ENCODE measurements at regions not wholly inside any gene's neighbourhood (a gene's known extent, or its start where the extent isn't known, plus 50 kb on each side); places are given as distances from the start of the nearest gene placed in this dataset.

- TF ChIP-seq ARNTL (CRISPR knock-in tag; IDR thresholded peaks at IDR 0.05; ENCODE audit: borderline replicate concordance, low read depth) (no peak), PPARA (CRISPR knock-in tag; IDR thresholded peaks at IDR 0.05; ENCODE audit: borderline replicate concordance) (no peak), POU6F1 (CRISPR knock-in tag; IDR thresholded peaks at IDR 0.05; ENCODE audit: borderline replicate concordance, low read depth) (no peak), RARB (CRISPR knock-in tag; IDR thresholded peaks at IDR 0.05) (no peak), ESRRG (CRISPR knock-in tag; IDR thresholded peaks at IDR 0.05) (no peak), BACH2 (CRISPR knock-in tag; IDR thresholded peaks at IDR 0.05; ENCODE audit: borderline replicate concordance) (no peak), GLIS3 (CRISPR knock-in tag; IDR thresholded peaks at IDR 0.05) (no peak), ZNF70 (CRISPR knock-in tag; IDR thresholded peaks at IDR 0.05) (no peak)
- no peak for ATAC-seq
Measured at GRCh38 chr12:76702946-76703345, 61.0 kb upstream of the ZDHHC17 start.

- TF ChIP-seq TSHZ2 (CRISPR knock-in tag; IDR thresholded peaks at IDR 0.05), result no peak
- TF ChIP-seq ZNF565 (CRISPR knock-in tag; conservative IDR thresholded peaks at IDR 0.05; ENCODE audit: low read depth), result no peak
- TF ChIP-seq CSDC2 (CRISPR knock-in tag; IDR thresholded peaks at IDR 0.05), result no peak
- no peak for TF ChIP-seq TCF4 (CRISPR knock-in tag; IDR thresholded peaks at IDR 0.05; ENCODE audit: borderline replicate concordance)
- TF ChIP-seq TOX (CRISPR knock-in tag; IDR thresholded peaks at IDR 0.05; ENCODE audit: borderline replicate concordance), result no peak
- no peak for TF ChIP-seq BACH2 (CRISPR knock-in tag; IDR thresholded peaks at IDR 0.05; ENCODE audit: borderline replicate concordance)
- no peak for TF ChIP-seq PATZ1 (CRISPR knock-in tag; IDR thresholded peaks at IDR 0.05; ENCODE audit: borderline replicate concordance)
- TF ChIP-seq CREB5 (CRISPR knock-in tag; IDR thresholded peaks at IDR 0.05; ENCODE audit: low read depth), result no peak
- no peak for TF ChIP-seq CSRNP3 (CRISPR knock-in tag; IDR thresholded peaks at IDR 0.05)
- TF ChIP-seq SNAI2 (CRISPR knock-in tag; IDR thresholded peaks at IDR 0.05), result no peak
- TF ChIP-seq ZC3H10 (CRISPR knock-in tag; IDR thresholded peaks at IDR 0.05), result no peak
- TF ChIP-seq ZNF8 (CRISPR knock-in tag; IDR thresholded peaks at IDR 0.05), result no peak
- no peak for TF ChIP-seq RARB (CRISPR knock-in tag; IDR thresholded peaks at IDR 0.05)
- no peak for TF ChIP-seq POU6F1 (CRISPR knock-in tag; IDR thresholded peaks at IDR 0.05; ENCODE audit: borderline replicate concordance, low read depth)
- no peak for TF ChIP-seq ESRRG (CRISPR knock-in tag; IDR thresholded peaks at IDR 0.05)
- no peak for TF ChIP-seq ZFP30 (CRISPR knock-in tag; IDR thresholded peaks at IDR 0.05)
- TF ChIP-seq OSR1 (CRISPR knock-in tag; IDR thresholded peaks at IDR 0.05), result no peak
Measured at GRCh38 chr12:76704693-76705092, 59.2 kb upstream of the ZDHHC17 start.

More at GRCh38 chr12:76704693-76705092, 59.2 kb upstream of the ZDHHC17 start:
- no peak for ATAC-seq
